ENCODE measurements at regions not wholly inside any gene's neighbourhood (a gene's known extent, or its start where the extent isn't known, plus 50 kb on each side); places are given as distances from the start of the nearest gene placed in this dataset.
"Not testable (repeated sequence)": the region's sequence is repeated elsewhere in the genome, so short reads cannot be mapped to it uniquely, and the experiment has no call there.

DNA sequence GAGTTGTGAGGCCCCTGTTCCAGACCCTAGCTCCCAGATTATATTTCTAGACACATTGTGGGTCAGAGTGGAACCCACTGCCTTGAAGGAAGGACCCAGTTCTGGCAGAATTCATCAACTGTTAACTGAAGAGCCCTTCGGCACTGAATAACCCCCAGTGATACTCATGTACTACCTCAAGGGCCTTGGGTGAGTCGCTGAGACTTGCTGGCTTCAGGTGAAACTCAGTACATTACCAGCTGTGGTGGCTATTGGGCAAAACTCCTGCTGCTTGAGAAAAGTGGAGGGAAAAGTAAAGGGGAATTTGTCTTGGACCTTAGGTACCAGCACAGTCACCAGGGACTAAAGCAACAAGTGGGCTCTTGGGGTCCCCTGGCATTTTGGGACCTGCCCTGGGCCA is 394.9 kb upstream of the EPHA3 start:
- no peak for DNase-seq (ENCODE audit: low spot score)

DNA sequence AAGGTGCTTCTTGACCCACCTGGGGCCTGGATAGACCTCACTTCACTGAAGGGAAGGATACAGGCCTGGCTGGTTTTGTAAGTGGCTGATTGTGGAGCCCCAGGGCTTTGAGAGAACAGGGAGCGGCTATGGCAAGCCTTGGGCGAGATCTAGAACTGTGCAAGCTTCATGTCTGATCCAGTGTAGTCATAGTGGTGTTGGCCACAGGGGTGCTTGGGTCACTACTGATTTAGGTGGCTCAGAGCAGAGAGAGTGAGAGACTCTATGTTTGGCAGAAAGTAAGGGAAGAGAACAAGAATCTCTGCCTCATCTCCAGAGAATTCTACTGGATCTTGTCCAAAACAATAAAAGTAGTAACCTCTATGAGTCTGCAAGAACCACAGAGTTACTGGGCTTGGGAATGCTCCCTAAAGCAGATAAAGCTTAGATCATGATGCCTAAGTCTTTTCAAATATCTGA is 394.2 kb upstream of the EPHA3 start:
- TF ChIP-seq, protein P1, sequence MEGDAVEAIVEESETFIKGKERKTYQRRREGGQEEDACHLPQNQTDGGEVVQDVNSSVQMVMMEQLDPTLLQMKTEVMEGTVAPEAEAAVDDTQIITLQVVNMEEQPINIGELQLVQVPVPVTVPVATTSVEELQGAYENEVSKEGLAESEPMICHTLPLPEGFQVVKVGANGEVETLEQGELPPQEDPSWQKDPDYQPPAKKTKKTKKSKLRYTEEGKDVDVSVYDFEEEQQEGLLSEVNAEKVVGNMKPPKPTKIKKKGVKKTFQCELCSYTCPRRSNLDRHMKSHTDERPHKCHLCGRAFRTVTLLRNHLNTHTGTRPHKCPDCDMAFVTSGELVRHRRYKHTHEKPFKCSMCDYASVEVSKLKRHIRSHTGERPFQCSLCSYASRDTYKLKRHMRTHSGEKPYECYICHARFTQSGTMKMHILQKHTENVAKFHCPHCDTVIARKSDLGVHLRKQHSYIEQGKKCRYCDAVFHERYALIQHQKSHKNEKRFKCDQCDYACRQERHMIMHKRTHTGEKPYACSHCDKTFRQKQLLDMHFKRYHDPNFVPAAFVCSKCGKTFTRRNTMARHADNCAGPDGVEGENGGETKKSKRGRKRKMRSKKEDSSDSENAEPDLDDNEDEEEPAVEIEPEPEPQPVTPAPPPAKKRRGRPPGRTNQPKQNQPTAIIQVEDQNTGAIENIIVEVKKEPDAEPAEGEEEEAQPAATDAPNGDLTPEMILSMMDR (IDR thresholded peaks at IDR 0.05; ENCODE audit: extremely low read depth, missing control alignments) = no peak
- DNase-seq (ENCODE audit: low spot score) = no peak

More for the DNA sequence above, 394.9 kb upstream of the EPHA3 start:
- TF ChIP-seq, protein P1 (IDR thresholded peaks at IDR 0.05; ENCODE audit: extremely low read depth, missing control alignments) = no peak

DNA sequence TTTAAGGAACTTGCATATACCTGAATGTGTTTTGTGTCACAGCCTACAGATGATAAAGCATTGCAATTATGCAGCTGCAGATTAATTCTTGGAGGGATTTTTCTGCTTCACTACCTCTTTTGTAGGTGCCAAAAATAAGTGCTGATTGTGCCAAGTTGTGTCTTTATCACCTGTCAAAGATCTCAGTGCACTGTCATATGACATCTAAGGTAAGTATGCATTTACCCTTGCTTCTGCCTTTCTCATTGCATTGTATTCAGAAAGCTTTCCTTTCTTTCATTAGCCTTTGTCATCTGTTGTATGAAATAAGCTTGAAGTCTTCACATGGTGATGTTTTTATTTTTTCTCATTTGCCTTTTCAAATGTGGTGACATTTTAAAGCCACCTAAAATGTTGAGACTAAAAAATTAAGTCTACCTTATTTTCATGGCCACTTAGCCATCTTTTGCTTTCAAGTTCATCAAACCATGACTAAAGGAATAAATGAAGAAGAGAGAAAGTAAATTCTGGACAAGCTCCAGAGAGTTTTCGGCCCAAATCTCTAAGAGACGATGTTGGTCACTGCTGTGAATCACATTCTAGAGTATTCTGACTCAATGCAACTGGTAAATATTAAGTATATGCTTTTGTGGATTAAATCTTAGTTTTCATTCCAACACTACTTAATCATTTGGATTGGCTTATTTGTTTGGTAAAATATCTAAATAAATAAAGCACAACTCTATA is 381.8 kb upstream of the EPHA3 start:
- TF ChIP-seq, protein P1 (IDR thresholded peaks at IDR 0.05; ENCODE audit: extremely low read depth, missing control alignments) = no peak
- no peak for DNase-seq (ENCODE audit: low spot score)

DNA sequence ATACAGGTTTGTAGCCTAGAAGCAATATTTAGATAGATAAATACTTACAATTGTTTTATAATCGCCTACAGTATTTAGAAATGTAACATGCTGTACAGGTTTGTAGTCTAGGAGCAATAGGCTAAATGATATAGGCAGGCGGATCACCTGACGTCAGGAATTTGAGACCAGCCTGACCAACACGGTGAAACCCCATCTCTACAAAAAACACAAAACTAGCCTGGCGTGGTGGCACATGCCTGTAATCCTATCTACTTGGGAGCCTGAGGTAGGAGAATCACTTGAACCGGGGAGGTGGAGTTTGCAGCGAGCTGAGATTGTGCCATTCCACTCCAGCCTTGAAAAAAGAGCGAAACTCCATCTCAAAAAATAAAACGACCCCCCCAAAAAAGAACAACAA is 375.2 kb upstream of the EPHA3 start:
- TF ChIP-seq, protein P1 (IDR thresholded peaks at IDR 0.05; ENCODE audit: extremely low read depth, missing control alignments) = no peak
- no peak for DNase-seq (ENCODE audit: low spot score)

DNA sequence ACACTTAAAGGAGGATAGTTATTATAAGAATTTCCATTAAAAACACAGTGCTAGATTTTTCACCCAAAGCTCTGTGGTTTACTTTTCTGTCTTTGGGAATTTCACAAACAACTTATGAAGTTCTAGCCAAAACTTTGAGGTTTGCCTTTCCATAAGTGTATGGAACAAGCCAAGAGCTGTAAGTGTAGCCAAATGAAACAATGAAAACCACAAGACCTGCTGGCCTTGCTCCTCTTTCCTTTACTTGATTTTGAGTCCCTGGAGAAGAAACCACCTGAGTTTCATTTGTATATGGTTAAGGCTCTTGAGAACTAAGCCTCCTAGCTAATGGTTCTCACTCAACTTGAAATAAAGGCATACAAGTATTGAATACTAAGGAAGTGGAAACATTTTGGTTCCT is 365.3 kb upstream of the EPHA3 start:
- TF ChIP-seq, protein P1 (IDR thresholded peaks at IDR 0.05; ENCODE audit: extremely low read depth, missing control alignments) = no peak
- no peak for DNase-seq (ENCODE audit: low spot score)

DNA sequence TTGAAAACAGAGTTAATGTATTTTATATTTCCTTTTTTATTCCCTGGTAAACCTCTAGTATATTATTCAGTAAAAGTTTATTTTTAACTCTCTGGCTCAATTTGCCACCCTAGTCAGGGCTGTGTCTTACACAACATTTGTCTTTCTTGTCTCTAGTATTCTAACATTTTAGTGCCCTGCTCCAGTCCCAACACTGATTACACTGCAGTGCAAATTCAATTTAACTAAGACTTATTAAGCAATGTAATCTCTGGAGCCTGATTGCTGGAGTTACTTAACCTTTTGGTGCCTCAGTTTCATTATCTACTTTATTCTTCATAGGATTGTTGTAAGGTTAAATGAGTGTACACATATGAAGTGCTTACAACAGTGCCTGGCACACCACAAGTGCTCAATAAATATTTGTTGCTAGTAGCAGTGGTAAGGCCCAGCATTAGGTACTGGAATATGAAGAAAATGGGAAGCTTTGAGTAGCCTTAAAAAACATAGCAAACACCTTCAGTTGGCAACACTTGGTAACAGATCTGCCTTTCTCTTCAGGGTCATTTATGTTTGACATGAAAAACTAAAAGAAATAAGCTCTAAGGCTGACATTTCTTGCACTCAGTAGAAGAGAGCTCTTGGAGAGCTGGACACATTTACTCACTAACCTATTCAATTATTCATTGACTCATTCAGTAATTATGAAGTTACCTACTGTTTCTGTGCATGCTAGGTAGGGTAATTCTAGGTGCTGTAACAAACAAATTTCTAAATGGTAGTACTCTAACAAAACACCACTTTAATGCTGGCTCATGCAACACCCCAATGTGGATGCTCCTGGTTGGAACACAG is 364.5 kb upstream of the EPHA3 start:
- TF ChIP-seq, protein P1 (IDR thresholded peaks at IDR 0.05; ENCODE audit: extremely low read depth, missing control alignments) = no peak
- no peak for DNase-seq (ENCODE audit: low spot score)

DNA sequence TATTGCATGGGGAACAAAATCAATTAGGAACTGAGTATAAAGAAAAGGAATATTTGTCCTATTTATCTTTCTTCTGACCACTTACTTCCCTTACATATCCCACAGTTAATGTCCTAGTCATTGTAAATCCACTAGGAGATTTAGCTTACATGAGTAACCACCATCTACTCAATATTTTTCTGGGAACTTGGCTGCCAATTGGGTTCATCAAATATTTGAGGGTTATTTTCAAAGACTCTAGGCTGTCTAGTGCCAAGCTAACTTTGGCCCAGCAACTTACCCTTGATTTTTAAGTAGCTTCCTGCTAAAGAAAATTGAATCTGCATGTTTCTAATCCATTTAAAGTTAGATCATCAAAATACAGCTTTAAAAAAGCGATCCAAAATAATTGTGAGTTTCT is 362.5 kb upstream of the EPHA3 start:
- DNase-seq (ENCODE audit: low spot score) = no peak
- TF ChIP-seq, protein P1 (IDR thresholded peaks at IDR 0.05; ENCODE audit: extremely low read depth, missing control alignments) = no peak

DNA sequence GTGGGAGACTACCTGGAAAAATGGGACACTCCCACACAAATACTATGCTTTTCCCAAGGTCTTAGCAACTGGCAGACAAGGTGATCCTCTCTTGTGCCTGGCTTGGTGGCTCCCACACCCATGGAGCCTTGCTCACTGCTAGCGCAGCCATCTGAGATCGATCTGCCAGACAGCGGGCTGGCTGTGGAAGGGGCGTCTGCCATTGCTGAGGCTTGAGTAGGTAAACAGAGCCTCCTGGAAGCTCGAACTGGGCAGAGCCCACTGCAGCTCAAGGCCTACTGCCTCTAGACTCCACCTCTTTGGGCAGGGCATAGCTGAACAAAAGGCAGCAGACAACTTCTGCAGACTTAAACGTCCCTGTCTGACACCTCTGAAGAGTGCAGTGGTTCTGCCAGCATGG is 360.3 kb upstream of the EPHA3 start:
- not testable (repeated sequence) for DNase-seq (ENCODE audit: low spot score)
